ENCODE measurements at regions not wholly inside any gene's neighbourhood (a gene's known extent, or its start where the extent isn't known, plus 50 kb on each side); places are given as distances from the start of the nearest gene placed in this dataset.

- Mint-ChIP-seq H3K27me3 (ENCODE audit: low read depth) (no peaks in the 10 kb centered on the region), H3K27ac (ENCODE audit: unreplicated experiment) (peak overlapping the region; percentile 62), H3K4me1 (ENCODE audit: low read depth) (peaks cover 20% of the 10 kb centered on the region), H3K4me3 (ENCODE audit: unreplicated experiment) (no peak overlapping the region), H3K36me3 (ENCODE audit: low read depth) (peaks cover 1% of the 10 kb centered on the region), H3K9me3 (ENCODE audit: low read depth) (no peaks in the 10 kb centered on the region)
- TF ChIP-seq, protein P1, sequence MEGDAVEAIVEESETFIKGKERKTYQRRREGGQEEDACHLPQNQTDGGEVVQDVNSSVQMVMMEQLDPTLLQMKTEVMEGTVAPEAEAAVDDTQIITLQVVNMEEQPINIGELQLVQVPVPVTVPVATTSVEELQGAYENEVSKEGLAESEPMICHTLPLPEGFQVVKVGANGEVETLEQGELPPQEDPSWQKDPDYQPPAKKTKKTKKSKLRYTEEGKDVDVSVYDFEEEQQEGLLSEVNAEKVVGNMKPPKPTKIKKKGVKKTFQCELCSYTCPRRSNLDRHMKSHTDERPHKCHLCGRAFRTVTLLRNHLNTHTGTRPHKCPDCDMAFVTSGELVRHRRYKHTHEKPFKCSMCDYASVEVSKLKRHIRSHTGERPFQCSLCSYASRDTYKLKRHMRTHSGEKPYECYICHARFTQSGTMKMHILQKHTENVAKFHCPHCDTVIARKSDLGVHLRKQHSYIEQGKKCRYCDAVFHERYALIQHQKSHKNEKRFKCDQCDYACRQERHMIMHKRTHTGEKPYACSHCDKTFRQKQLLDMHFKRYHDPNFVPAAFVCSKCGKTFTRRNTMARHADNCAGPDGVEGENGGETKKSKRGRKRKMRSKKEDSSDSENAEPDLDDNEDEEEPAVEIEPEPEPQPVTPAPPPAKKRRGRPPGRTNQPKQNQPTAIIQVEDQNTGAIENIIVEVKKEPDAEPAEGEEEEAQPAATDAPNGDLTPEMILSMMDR (IDR thresholded peaks at IDR 0.05) = no peak
- no peak for DNase-seq (ENCODE audit: low spot score)
These were observed 173.0 kb downstream of the KLF12 start for GRCh38 chr13:73961181-73961580.

DNA sequence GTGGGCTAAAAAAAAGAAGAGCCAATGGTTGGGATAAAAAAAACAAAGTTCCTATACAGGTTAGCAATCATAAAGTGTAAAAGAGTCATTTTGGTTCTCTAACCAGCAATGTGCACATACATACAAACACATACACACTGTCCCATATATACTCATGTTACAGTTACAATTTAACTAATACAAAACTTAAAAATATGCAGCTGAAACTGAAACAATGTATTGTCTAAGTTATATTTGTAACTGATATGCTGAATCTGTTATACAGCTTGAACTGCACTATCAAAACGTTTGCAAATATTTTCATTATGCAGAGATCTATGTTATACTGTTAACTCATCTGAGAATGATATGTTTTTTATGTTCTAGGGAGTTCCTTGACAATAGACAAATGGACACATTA is 173.7 kb downstream of the KLF12 start:
- no peaks in the 10 kb centered on the region for H3K27me3 Mint-ChIP-seq (ENCODE audit: low read depth)
- H3K36me3 Mint-ChIP-seq (ENCODE audit: low read depth) = peaks cover 1% of the 10 kb centered on the region
- DNase-seq (ENCODE audit: low spot score) = no peak
- no peak overlapping the region for H3K27ac Mint-ChIP-seq (ENCODE audit: unreplicated experiment)
- TF ChIP-seq, protein P1 (IDR thresholded peaks at IDR 0.05) = no peak
- no peaks in the 10 kb centered on the region for H3K9me3 Mint-ChIP-seq (ENCODE audit: low read depth)
- peaks cover 17% of the 10 kb centered on the region for H3K4me1 Mint-ChIP-seq (ENCODE audit: low read depth)
- H3K4me3 Mint-ChIP-seq (ENCODE audit: unreplicated experiment) = no peak overlapping the region

DNA sequence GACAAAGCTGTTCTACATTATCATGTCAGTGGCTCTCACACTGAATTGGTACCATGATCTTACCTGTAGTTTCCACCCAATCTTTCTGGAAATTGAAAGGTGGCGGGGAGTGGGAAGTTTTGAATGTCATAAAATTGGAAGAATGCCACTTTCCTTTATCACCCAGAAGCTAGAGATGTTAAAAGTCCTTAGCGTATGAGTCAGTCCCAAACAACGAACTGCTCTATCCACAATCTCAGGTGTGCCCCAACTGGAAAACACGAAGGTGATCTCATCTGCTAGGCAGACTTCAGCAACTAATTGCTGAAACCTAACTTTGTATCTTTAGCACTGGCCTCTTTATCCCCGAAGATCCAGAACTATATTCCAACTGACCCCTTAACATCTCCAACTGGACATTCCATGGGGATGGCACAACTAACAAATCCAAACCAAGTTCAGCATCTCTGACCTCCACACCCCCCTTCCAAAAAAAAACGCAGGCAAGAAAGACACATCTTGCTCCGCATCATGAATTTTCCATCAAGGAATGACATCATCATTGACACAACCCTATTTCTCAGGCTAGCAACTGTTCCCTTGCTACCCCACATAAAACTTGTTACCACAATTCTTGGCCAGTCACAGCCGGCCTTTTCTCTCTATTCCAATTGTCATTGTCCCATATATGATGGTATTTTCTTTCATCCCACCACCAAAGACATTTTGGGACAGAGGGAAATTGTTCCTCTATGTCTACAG is 175.4 kb downstream of the KLF12 start:
- Mint-ChIP-seq H3K9me3 (ENCODE audit: low read depth) (no peaks in the 10 kb centered on the region), H3K27me3 (ENCODE audit: low read depth) (no peaks in the 10 kb centered on the region), H3K36me3 (ENCODE audit: low read depth) (peaks cover 1% of the 10 kb centered on the region), H3K4me3 (ENCODE audit: unreplicated experiment) (no peak overlapping the region), H3K4me1 (ENCODE audit: low read depth) (peaks cover 15% of the 10 kb centered on the region), H3K27ac (ENCODE audit: unreplicated experiment) (no peak overlapping the region)
- TF ChIP-seq, protein P1 (IDR thresholded peaks at IDR 0.05) = no peak
- no peak for DNase-seq (ENCODE audit: low spot score)

GRCh38 chr13:73957889-73958288 is 176.3 kb downstream of the KLF12 start:
- Mint-ChIP-seq H3K36me3 (ENCODE audit: low read depth) (peaks cover 1% of the 10 kb centered on the region), H3K27me3 (ENCODE audit: low read depth) (no peaks in the 10 kb centered on the region), H3K4me1 (ENCODE audit: low read depth) (peaks cover 21% of the 10 kb centered on the region), H3K4me3 (ENCODE audit: unreplicated experiment) (no peak overlapping the region), H3K27ac (ENCODE audit: unreplicated experiment) (no peak overlapping the region), H3K9me3 (ENCODE audit: low read depth) (no peaks in the 10 kb centered on the region)
- no peak for DNase-seq (ENCODE audit: low spot score)
- TF ChIP-seq, protein P1 (IDR thresholded peaks at IDR 0.05) = no peak

- no peak for DNase-seq (ENCODE audit: low spot score)
- Mint-ChIP-seq H3K4me3 (ENCODE audit: unreplicated experiment) (no peak overlapping the region), H3K27ac (ENCODE audit: unreplicated experiment) (no peak overlapping the region), H3K4me1 (ENCODE audit: low read depth) (peaks cover 27% of the 10 kb centered on the region), H3K9me3 (ENCODE audit: low read depth) (no peaks in the 10 kb centered on the region), H3K36me3 (ENCODE audit: low read depth) (peaks cover 1% of the 10 kb centered on the region), H3K27me3 (ENCODE audit: low read depth) (no peaks in the 10 kb centered on the region)
- TF ChIP-seq, protein P1 (IDR thresholded peaks at IDR 0.05) = no peak
These were observed 177.3 kb downstream of the KLF12 start for GRCh38 chr13:73956795-73957408.

Data from chondrocyte (in vitro differentiated cells).